Small intestine (tissue), 7 donors: ENCODE measurements at regions not wholly inside any gene's neighbourhood (a gene's known extent, or its start where the extent isn't known, plus 50 kb on each side); places are given as distances from the start of the nearest gene placed in this dataset.

Experiments used
- DNase-seq, 2 donors: peaks; one replicate each; pipeline versions ENCODE4 v3.0.0 to v3.0.0-alpha.2; 2013
- FAIRE-seq: peaks from 2 replicates; lab custom pipeline; 2012; peaks lifted over from hg19 to GRCh38; lab: Jason Lieb, UNC
- H3K27ac ChIP-seq, 3 donors: one replicate each; pipeline ENCODE4 v1.5.1; 2013; ENCODE audit warnings: low read length in 2 of 3, mild to moderate bottlenecking in 2 of 3, control low read depth in 1 of 3, inconsistent platforms in 1 of 3, low read depth in 1 of 3, moderate library complexity in 1 of 3
- H3K27me3 ChIP-seq, 3 donors: one replicate each; pipeline ENCODE4 v1.6.1; 2013; ENCODE audit warnings: low read length in 3 of 3, inconsistent platforms in 1 of 3; ENCODE audit not compliant: control insufficient read depth in 3 of 3, insufficient read depth in 3 of 3
- H3K36me3 ChIP-seq, 3 donors: one replicate each; pipeline ENCODE4 v1.6.1; 2013; ENCODE audit warnings: low read length in 3 of 3, inconsistent platforms in 1 of 3, low read depth in 1 of 3, mild to moderate bottlenecking in 1 of 3, moderate library complexity in 1 of 3; ENCODE audit not compliant: control insufficient read depth in 3 of 3, insufficient read depth in 2 of 3
- H3K4me1 ChIP-seq, 3 donors: one replicate each; pipeline ENCODE4 v1.6.1; 2013; ENCODE audit warnings: low read length in 2 of 3, inconsistent platforms in 1 of 3, low read depth in 1 of 3, mild to moderate bottlenecking in 1 of 3, moderate library complexity in 1 of 3; ENCODE audit not compliant: control insufficient read depth in 3 of 3, insufficient read depth in 2 of 3
- H3K4me3 ChIP-seq, 3 donors: one replicate each; pipeline ENCODE4 v1.5.1; 2013; ENCODE audit warnings: low read length in 3 of 3, control low read depth in 1 of 3, inconsistent platforms in 1 of 3, low read depth in 1 of 3, mild to moderate bottlenecking in 1 of 3, moderate library complexity in 1 of 3
- H3K9me3 ChIP-seq, 2 donors: one replicate each; pipeline ENCODE4 v1.6.1; 2013; ENCODE audit warnings: low read depth in 1 of 2, low read length in 1 of 2; ENCODE audit not compliant: control insufficient read depth in 2 of 2, insufficient read depth in 1 of 2
- WGBS, 3 donors: extraction: QIAGEN DNeasy Blood & Tissue Kit; methylation state at CpG; one replicate each; pipeline ENCODE4 v1.1.7; 2013; 5-methylcytosine and 5-hydroxymethylcytosine counted together
- donor health status: healthy with polysubstance abuse.
- donor health status: control.
- donor health status: control.
- donor health status: Bipolar disorder and iron deficiency.
- donor health status: healthy.

GRCh38 chr4:1503583-1504471 lies 97.6 kb upstream of the NKX1-1 start:
- WGBS, 3 donors, result 90 to 91% (median 90%) methylated on average over 25 to 37 of the region's 37 CpGs
- Histone ChIP-seq H3K4me1 (no peaks in the 10 kb centered on the region), H3K4me3 (no peak overlapping the region), H3K27ac (no peak overlapping the region), H3K36me3 (no peaks in the 10 kb centered on the region), H3K27me3 (peaks cover 0 to 5% (median 4%) of the 10 kb centered on the region in 3 donors), H3K9me3 (no peaks in the 10 kb centered on the region)
- DNase-seq, result no peak
- no peak for FAIRE-seq

- Histone ChIP-seq H3K27me3 (peaks cover 0 to 5% (median 4%) of the 10 kb centered on the region in 3 donors), H3K9me3 (no peaks in the 10 kb centered on the region), H3K4me3 (no peak overlapping the region), H3K27ac (no peak overlapping the region), H3K36me3 (no peaks in the 10 kb centered on the region), H3K4me1 (no peaks in the 10 kb centered on the region)
- WGBS, 3 donors, result 29 to 60% (median 48%) methylated on average over 15 to 16 of the region's 16 CpGs
- DNase-seq, result no peak
- no peak for FAIRE-seq
Observed at GRCh38 chr4:1502976-1503375, 96.7 kb upstream of the NKX1-1 start.

- DNase-seq (no peak), FAIRE-seq (no peak)
- no peaks in the 10 kb centered on the region for H3K36me3 ChIP-seq
- WGBS, 3 donors, result 80 to 85% (median 82%) methylated on average over 14 to 16 of the region's 16 CpGs
- H3K4me1 ChIP-seq, result no peaks in the 10 kb centered on the region
- H3K4me3 ChIP-seq, result no peak overlapping the region
- peaks cover 0 to 5% (median 4%) of the 10 kb centered on the region in 3 donors for H3K27me3 ChIP-seq
- H3K9me3 ChIP-seq, result no peaks in the 10 kb centered on the region
- no peak overlapping the region for H3K27ac ChIP-seq
Observed at GRCh38 chr4:1502501-1502886, 96.3 kb upstream of the NKX1-1 start.

- no peak overlapping the region for H3K27ac ChIP-seq
- FAIRE-seq (no peak), DNase-seq (no peak)
- H3K36me3 ChIP-seq, result no peaks in the 10 kb centered on the region
- H3K27me3 ChIP-seq, result peaks cover 0 to 5% (median 4%) of the 10 kb centered on the region in 3 donors
- no peaks in the 10 kb centered on the region for H3K9me3 ChIP-seq
- no peak overlapping the region for H3K4me3 ChIP-seq
- WGBS, 3 donors, result 73 to 75% (median 74%) methylated on average over 20 to 23 of the region's 23 CpGs
- no peaks in the 10 kb centered on the region for H3K4me1 ChIP-seq
Observed at GRCh38 chr4:1501754-1502500, 95.7 kb upstream of the NKX1-1 start.

GRCh38 chr4:1500966-1501753 lies 94.9 kb upstream of the NKX1-1 start:
- Histone ChIP-seq H3K27me3 (peaks cover 0 to 5% (median 3%) of the 10 kb centered on the region in 3 donors), H3K27ac (no peak overlapping the region), H3K4me1 (no peaks in the 10 kb centered on the region), H3K9me3 (no peaks in the 10 kb centered on the region), H3K36me3 (no peaks in the 10 kb centered on the region), H3K4me3 (no peak overlapping the region)
- 62 to 76% (median 69%) methylated on average over 15 of the region's 15 CpGs for WGBS, 3 donors
- no peak for DNase-seq
- no peak for FAIRE-seq

GRCh38 chr4:1500231-1500965 lies 94.2 kb upstream of the NKX1-1 start:
- no peak for FAIRE-seq
- Histone ChIP-seq H3K36me3 (no peaks in the 10 kb centered on the region), H3K4me1 (no peaks in the 10 kb centered on the region), H3K9me3 (no peaks in the 10 kb centered on the region), H3K4me3 (no peak overlapping the region), H3K27ac (no peak overlapping the region), H3K27me3 (no peaks in the 10 kb centered on the region)
- 75 to 85% (median 78%) methylated on average over 16 to 18 of the region's 18 CpGs for WGBS, 3 donors
- DNase-seq, result no peak

- FAIRE-seq, result no peak
- no peaks in the 10 kb centered on the region for H3K27me3 ChIP-seq
- H3K4me3 ChIP-seq, result no peak overlapping the region
- H3K9me3 ChIP-seq, result no peaks in the 10 kb centered on the region
- no peak for DNase-seq
- no peaks in the 10 kb centered on the region for H3K4me1 ChIP-seq
- H3K27ac ChIP-seq, result no peak overlapping the region
- WGBS, 3 donors, result 63 to 70% (median 70%) methylated on average over 6 to 7 of the region's 7 CpGs
- no peaks in the 10 kb centered on the region for H3K36me3 ChIP-seq
Observed at GRCh38 chr4:1499465-1499864, 93.2 kb upstream of the NKX1-1 start.
